ENCODE measurements at regions not wholly inside any gene's neighbourhood (a gene's known extent, or its start where the extent isn't known, plus 50 kb on each side); places are given as distances from the start of the nearest gene placed in this dataset.

- Histone ChIP-seq H3K4me2 (ENCODE audit: low read depth, low read length) (no peak overlapping the region), H3K27ac (ENCODE audit: insufficient read depth, low read length) (no peak overlapping the region), H2AFZ (replicated peaks; ENCODE audit: low read length, poor library complexity) (no peak overlapping the region), H3K9me1 (ENCODE audit: insufficient read depth, low read length) (no peaks in the 10 kb centered on the region), H3K23ac (ENCODE audit: low read depth, low read length) (no peak overlapping the region), H4K91ac (ENCODE audit: insufficient read depth, low read depth, low read length) (no peak overlapping the region), H2BK15ac (ENCODE audit: low read depth, low read length) (no peak overlapping the region), H2BK5ac (ENCODE audit: low read depth, low read length, poor library complexity, severe bottlenecking) (no peak overlapping the region), H2AK5ac (ENCODE audit: low read depth, low read length) (no peak overlapping the region), H2AK9ac (replicated peaks; ENCODE audit: low read depth, low read length, poor library complexity) (no peak overlapping the region), H3K4me3 (ENCODE audit: insufficient read depth, low read depth, low read length) (no peak overlapping the region), H4K20me1 (ENCODE audit: insufficient read depth, low read length) (no peaks in the 10 kb centered on the region), H3K4me1 (ENCODE audit: control insufficient read depth, insufficient read depth, low read length) (no peaks in the 10 kb centered on the region), H3K9ac (ENCODE audit: low read depth, low read length) (no peak overlapping the region), H2BK120ac (ENCODE audit: low read depth, low read length) (no peak overlapping the region), H3K36me3 (ENCODE audit: control insufficient read depth, insufficient read depth, low read length) (no peaks in the 10 kb centered on the region), H4K5ac (ENCODE audit: low read depth, low read length) (no peak overlapping the region), H3K79me1 (ENCODE audit: low read depth in 1 of 2, low read length in 2 of 2) (no peaks in the 10 kb centered on the region), H4K8ac (ENCODE audit: low read depth in 2 of 2, low read length in 2 of 2) (no peak overlapping the region), H3K27me3 (ENCODE audit: control insufficient read depth, insufficient read depth, low read length) (no peaks in the 10 kb centered on the region), H3K9me3 (ENCODE audit: control insufficient read depth, insufficient read depth, low read length) (no peaks in the 10 kb centered on the region), H2BK20ac (ENCODE audit: low read depth, low read length) (no peak overlapping the region), H3K4ac (ENCODE audit: low read depth, low read length) (no peak overlapping the region), H3K56ac (ENCODE audit: extremely low read depth, insufficient read depth, low read length) (no peak overlapping the region), H3K18ac (ENCODE audit: low read depth, low read length) (no peak overlapping the region), H3K14ac (replicated peaks; ENCODE audit: low read depth, low read length) (no peak overlapping the region)
- ChIA-PET CTCF (no interaction called here), POLR2A (ENCODE audit: unreplicated experiment) (no interaction called here)
- no peak for ATAC-seq (ENCODE audit: low read depth)
- in situ Hi-C loops (cut with MboI; ENCODE audit: low sequenced_read_pairs): no loop called here
- TF ChIP-seq NFE2L2 (IDR thresholded peaks at IDR 0.05; ENCODE audit: low read depth, low read length): no peak
- TF ChIP-seq MAFK (IDR thresholded peaks at IDR 0.05; ENCODE audit: low read depth, low read length): peak; percentile 79
- dilution Hi-C loops (cut with HindIII; ENCODE audit: low sequenced_read_pairs, unreplicated experiment): no loop called here
- DNase-seq: no peak
- WGBS, 2 experiments (ENCODE audit: extremely low coverage in 2 of 2, insufficient read length in 1 of 2): no CpG with 5 or more reads among the region's 1 CpG
- intact Hi-C loops (cut with micrococcal nuclease): no loop called here
- BruUV-seq (replicated peaks): no TSS peak
Observed at GRCh38 chr3:166697495-166697894, 682.6 kb downstream of the ZBBX start.

Measured in IMR-90 (cell line).